GM18868 (cell line): ENCODE measurements at regions not wholly inside any gene's neighbourhood (a gene's known extent, or its start where the extent isn't known, plus 50 kb on each side); places are given as distances from the start of the nearest gene placed in this dataset.
"Not testable (repeated sequence)": the region's sequence is repeated elsewhere in the genome, so short reads cannot be mapped to it uniquely, and the experiment has no call there.

Source experiments
- ATAC-seq: cut with Tn5 transposase; IDR thresholded peaks from one replicate; pipeline ENCODE4 v1.9.1; 2021; ENCODE audit warnings: mild to moderate bottlenecking, moderate library complexity; ENCODE audit not compliant: unreplicated experiment

DNA sequence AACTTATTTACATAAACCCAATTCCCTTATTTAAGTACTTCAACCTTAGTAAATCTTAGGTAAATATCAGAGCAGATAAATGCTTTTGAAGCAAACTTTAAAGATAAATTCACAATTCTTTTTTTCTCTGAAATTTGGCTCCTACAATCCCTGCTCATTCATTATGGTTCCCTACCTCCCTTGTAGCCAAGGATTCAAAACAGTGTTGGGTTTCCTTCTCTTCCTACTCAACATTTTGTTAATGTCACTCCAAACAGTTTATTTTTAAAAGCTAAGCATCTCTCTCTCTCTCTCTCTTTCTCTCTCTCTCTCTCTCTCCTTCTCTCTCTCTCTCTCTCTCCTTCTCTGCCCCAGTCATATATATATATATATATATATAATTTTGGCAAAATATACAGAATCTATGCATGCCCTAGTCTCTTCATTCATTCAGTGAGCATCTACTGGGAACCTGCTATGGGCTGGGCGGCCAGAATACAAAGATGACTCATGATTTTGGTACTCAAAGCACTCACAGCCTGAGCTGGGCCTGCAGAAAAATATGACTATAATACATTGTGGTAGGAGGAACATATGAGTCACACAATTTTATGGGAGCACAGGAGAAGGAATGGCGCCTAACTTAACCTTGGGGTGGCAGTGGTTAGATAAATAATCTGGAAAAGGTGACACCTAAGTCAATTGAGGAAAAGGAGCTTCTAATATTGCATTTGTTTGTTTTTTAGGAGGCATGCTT, 123.7 kb upstream of the DHRS4 start:
- no peak for ATAC-seq

DNA sequence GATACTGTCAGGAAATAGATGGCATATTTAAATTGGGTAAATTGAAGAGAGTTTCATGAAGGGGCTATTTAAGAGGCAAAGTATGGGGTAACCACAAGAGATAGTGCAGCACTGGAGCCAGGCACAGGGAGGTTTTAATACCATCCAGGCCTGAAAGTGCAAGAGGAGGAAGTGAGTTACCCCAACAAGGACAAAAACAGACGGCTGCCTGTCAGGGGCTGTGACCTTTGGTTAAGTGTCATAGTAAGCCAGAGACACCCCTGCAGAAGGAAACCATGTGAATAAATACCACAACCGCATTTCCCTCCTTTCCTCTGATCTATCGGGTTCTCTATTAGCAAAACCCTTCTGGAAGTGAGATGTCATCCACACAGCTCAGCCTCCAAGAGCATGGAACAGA, 122.0 kb upstream of the DHRS4 start:
- no peak for ATAC-seq

DNA sequence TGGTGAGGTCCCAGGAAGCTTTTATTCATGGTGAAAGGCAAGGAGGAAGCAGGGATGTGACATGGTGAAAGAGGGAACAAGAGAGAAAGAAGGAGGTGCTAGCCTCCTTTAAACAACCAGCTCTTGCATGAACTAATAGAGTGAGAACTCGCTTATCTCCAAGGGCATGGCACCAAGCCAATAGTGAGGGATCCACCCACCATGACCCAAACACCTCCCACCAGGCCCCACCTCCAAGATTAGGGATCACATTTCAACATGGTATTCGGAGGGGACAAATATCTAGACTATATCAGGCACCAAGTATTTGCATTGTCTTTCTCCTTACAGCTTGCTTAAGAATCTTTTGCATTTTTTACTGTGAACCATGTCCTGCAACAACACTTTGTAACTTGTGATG, 91.9 kb upstream of the DHRS4 start:
- no peak for ATAC-seq

DNA sequence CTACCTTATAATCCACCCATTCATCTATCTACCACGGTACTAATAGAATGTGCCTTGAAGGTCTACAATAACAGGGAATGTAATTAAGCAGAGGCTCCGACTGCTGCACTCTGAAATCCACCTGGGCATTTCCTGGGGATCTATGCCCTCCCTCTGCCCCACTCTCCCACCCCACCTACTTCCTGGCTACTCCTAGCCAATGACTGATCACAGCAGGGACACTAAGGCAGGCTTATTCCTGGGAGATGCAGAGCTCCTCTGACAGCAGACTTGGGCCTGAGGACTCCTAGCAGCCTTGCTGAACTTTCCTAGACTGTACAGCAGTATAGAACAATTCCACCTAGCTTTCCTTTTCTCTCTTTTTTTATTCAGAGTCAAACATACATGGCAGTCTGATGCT, 91.1 kb upstream of the DHRS4 start:
- no peak for ATAC-seq

DNA sequence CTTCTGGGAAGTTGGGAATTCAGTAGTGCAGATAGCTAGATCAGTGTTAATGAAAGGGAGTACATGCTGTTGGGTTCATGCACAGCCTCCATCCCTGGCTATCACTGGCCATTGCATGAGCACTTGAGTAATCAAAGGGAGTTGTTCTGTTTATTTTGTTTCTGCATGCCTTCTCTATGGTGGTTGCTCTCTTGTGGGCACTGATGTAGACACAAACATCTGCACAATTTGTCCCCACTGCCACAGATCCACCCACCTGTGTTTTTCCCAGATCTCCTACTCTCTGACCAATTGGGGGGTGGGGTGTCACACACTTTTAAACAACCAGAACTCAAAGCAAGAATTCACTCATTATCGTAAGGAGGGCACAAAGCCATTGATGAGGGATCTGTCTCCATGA, 89.7 kb upstream of the DHRS4 start:
- no peak for ATAC-seq

DNA sequence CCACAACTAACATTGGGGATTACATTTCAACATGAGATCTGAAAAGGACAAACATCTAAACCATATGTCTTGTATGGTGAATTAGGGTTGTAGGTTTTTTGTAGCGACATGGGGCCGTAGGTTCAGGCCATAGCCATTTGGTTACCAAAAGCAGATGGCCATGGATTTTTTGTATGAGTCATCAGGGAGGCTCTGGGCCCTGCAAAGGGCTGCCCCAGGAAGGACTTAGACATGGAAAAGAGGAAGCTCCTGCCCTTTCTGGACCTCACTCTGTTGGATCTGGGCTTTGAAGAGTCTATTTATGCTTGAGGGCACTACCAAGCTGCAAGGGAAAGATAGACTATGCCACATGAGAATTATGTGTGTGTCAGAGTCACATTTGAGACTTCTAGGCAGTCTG, 89.3 kb upstream of the DHRS4 start:
- no peak for ATAC-seq

DNA sequence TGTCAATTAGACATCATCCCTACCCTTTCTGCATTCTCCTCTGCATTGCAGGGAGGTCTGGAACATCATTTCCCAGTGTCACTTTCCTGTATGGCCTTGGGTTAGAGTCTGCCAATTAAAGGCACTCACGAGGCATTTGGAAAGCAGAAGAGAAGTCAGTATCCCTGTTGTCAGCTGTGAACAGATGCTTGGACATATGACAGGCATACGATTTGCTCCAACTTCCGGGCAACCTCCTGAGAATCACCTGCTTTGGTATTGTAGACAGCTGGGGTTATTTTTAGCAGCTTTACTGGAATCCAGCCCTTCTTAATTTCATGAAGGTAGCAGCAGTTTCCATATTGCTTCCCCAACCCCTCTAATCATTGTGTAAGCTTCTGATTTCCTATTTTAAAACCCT, 88.7 kb upstream of the DHRS4 start:
- ATAC-seq, result no peak

DNA sequence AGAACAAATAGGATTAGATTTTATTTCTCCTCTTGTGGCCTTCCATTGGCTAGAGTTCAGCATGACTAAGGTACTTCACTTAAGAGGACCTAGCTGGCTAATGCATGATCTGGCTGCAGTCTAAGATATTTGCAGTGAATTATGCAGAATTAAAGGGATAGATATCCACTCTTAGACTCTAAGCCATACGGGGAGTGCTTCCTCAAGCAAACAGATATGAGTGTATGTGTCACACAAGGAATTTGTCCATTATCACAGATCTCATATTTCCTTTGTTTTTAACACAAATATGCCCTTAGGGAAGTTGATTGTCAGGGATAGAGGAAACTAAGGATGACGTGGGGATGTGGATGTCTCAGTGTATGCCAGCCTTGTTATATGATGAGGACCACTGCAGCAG, 88.1 kb upstream of the DHRS4 start:
- ATAC-seq, result no peak

DNA sequence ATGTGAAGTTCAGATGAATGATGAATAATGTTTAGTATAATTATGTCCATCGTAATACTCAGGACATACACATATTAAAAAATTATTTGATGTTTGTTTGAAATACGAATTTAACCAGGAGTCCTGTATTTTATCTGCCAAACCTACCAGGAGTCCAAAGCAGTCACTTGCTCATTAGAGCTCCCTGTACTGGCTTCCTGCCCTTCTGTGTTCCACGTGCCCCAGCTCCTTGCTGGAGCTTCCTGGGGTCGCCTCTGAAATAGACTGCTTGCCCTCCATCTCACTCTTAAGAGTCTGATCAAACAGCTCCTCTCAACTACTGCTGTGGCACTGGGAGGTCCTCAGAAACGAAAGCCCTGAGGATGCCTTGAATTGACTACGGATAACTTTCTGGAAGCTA, 87.3 kb upstream of the DHRS4 start:
- ATAC-seq, result no peak

DNA sequence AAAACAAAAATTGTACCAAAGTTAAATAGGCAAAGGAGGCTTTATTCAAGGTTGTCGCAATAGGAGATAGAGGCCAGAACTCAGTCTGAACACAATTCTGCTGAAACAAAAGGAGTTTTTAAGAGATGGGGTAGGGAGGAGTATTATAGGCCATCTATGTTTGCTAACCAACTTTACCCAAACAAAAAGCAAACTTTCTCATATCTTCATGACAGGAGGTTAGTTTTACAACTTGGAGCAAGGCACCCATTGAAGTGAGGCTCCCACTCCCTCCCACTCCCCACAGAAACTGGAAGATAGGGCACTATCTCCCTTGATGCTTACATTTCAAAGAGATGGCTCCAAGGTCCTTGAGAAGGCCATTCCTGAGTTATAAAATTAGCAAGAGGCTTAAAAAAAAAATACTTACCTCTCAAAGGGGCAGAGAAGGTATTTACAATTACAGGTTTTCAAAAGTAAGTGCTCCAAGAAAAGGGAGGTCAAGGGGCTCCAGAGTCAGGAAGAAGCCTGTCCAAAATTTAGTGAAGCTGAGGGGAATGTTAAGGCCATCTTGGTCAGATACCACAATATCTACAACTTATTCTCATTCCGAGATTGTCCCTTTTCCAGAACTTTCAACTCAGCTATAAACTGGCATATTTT, 84.4 kb upstream of the DHRS4 start:
- no peak for ATAC-seq

DNA sequence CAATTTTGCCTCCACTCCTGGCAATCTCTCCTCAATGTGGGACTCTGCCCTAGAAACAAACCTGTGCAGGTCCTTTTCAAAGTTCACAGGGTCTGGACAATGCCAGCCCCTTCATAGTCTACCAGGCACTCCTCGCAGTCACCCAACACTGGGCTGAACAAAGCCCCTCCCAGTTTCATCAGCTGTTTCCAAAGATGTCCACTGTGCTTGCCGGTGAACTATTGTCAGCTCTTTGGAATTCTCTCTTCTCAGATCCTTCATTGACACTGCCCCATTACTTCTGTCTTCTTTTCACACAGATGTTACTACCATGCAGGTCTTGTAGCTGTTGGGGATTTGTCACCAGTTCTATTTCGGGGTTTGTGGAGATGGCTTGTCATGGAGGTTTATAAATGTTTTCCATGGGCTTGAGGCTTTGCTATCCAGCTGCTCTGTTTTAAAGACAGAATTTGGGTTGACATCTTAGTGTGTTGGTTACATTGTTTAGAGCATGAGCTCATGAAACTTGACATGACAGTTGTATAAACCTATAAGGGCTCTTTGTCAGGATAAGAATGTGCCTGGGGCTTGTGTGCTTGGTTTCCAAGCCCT, 77.3 kb upstream of the DHRS4 start:
- ATAC-seq, result no peak

DNA sequence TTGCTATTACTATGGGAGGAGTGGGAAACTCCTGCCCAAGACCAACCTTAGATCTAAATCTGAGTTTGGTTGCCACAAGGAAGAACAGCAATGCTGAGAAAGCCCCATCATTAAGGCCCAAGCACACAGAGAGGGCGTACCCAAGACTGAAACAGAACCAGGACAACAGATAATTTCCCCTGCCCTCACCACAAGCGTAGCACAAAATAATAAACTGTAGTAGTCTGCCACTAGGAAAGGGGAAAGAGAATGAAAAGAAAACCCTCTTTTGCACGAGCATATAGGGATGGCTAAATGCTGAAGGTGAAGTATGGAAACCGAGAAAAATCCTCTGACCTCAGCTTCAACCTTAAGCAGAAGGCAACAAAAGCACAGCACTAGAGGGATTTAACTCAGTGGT, 76.5 kb upstream of the DHRS4 start:
- ATAC-seq, result peak; percentile 75

DNA sequence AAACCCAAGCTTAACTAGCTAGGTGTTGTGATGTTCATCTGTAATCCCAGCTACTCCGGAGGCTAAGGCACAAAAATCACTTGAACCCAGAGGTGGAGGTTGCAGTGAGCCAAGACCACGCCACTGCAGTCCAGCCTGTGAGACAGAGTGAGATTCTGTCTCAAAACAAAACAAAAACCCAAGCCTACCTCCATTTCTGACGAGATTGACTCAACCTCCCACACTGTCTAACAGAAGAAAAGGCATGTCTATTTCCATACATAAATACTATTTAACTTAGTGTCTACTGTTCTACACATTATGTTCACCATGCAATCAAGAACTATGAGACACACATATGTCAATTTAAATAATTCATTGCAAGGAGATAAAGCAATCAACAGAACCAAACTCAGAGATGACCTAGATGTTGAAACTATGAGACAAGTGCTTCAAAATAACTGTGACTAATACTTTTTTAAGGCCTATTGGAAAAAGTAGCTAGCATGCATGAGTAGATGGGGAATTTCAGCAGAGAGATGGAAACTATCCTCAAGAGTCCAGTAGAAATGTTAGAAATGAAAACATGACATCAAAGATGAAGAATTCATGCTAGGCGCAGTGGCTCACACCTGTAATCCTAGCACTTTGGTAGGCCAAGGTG, 75.9 kb upstream of the DHRS4 start:
- ATAC-seq, result peak; percentile 77

DNA sequence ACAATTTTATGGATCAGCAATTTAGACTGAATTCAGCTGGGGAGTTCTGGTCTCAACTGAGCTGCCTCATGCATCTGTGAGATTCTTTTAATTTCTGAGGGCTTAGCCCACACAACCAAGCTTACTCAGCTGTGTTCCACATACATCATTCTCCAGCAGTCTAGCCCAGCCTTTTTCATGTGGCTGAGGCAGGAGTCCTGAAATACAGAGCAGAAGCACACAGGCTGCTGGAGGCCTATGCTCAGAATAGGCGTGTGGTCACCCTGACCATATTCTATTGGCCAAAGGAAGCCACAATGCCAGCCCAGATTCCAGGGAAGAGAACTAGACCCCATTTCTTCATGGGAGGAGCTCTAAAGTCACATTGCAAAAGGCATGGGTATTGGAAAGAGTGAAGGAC, 72.3 kb upstream of the DHRS4 start:
- ATAC-seq, result no peak

DNA sequence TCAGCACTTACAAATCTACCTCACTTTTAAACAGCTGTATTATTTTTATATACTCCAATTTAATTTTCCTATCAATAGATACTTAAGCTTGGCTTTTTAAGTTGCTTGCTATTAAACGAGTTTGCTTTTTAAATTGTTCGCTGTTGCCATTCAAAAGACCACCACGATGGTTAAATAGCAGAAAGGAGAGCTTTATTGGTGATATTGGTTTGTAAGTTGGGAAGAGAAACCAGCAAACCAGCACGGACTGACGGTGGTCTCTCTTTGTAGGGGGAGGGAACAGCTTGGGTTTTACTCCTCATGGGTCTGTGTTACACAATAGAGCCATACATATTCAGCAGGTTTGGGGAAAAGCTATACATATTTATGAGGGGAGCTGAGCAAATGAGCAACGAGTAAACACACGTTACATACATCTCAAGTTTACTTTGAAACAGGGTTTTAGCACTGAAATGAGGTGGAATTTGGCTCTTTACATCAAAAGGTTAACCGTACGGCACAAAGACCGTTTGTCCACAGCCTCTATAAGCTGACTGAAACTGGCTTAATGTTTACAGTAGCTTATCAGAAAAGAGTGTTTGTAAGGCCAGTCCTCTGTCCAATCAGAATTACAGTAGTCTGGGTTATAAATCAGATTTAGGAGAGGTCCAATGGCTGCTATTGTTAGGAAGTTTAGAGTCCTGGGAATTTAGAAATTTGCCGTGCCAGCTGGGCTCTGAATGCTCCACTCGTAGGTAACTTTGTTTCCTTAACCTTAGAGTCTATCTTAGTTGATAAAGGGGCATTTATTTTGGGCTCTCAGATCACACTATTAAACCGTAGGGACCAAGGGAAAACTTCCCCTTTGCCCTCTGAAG, 69.7 kb upstream of the DHRS4 start:
- ATAC-seq, result no peak

DNA sequence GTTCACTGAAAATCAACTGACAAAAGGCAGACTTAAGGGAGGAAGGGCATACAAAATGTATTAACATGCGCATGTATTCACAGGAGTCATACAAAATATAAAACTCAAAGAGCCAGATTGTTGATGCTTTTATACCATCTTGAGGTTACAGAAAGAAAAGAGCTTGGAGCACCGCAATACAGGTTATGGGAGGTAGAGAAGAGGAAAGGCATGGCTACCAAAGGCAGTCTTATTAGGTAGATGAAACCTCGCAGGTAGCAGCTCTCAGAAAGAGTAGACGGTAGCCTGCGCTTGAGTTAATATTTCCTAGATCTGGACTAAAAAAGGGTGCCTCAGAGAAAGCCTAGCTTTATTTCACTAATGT, 69.0 kb upstream of the DHRS4 start:
- ATAC-seq, result no peak

DNA sequence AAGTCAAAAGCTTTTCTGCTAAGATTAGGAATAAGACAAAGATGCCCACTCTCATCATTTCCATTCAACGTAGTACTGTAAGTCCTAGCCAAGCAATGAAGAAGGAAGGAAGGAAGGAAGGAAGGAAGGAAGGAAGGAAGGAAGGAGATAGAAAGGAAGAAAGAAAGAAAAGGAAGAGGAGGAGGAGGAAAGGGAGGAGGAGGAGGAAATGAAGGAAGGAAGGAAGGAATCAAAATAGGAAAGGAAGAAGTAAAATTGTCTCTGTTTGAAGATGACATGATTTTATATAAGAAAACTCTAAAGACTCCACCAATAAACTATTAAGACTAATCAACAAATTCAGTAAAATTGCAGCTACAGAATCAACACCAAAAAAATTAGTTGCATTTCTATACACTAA, 66.0 kb upstream of the DHRS4 start:
- no peak for ATAC-seq

DNA sequence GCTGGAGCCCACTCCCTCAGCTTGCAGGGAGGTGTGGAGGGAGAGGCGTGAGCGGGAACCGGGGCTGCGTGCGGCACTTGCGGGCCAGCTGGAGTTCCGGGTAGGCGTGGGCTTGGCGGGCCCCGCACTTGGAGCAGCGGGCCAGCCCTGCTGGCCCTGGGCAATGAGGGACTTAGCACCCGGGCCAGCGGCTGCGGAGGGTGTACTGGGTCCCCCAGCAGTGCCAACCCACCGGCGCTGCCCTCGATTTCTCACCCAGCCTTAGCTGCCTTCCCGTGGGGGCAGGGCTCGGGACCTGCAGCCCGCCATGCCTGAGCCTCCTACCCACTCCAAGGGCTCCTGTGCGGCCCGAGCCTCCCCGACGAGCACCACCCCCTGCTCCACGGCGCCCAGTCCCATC, 61.9 kb upstream of the DHRS4 start:
- not testable (repeated sequence) for ATAC-seq

DNA sequence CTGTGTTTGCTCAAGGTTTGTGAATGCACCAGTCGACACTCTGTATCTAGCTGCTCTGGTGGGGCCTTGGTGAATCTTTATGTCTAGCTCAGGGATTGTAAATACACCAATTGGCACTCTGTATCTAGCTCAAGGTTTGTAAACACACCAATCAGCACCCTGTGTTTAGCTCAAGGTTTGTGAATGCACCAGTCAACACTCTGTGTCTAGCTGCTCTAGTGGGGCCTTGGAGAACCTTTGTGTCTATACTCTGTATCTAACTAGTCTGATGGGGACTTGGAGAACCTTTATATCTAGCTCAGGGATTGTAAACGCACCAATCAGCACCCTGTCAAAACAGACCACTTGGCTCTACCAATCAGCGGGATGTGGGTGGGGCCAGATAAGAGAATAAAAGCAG, 61.3 kb upstream of the DHRS4 start:
- ATAC-seq, result not testable (repeated sequence)

DNA sequence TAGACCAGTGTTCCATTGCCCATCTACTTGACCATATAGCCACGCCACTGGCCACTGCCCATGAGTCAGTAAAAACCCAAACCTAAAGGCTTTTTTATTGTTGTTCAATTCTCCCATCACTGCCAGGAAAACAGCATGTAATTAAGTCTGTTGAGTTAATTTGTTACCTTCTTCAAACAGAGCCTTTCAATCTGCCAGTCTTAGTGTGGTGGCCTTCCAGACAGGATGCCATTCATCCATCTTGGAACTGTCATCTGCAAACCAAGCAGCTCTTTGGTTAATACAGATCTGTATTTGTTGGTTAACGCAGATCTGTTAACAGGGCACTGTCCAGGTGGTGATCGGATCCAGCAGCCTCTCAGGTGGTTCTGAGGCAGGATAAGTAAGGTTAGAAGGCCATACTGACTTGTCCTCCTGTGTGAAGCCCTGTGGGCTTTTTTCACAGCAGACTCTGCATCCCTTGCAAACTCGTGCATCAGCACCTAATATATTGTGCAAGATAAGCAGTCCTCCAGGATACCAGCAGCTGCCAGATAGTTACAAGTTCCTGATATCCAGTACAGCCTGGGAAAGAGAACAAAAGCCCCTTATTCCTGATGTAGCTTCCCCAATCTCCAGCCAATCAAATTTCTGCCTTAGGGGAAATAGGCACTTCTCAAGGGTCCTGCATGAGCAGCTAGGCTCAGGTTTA, 59.1 kb upstream of the DHRS4 start:
- ATAC-seq, result no peak

DNA sequence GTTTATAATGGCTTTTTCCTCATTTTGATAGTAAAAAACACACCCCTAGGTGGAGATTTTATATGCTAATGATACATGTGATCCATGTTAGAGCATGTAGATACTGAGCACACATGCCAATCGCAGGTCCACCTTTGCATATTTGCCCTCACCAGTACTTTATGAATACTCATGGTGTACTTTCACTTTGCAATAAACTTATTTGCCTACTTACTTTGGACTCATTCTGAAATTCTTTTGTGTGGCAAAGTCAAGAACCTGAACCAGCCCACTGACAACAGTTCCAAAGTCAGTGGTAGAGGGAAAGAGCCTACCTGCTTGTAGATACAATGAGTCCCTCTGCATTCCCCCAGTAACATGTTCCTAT, 58.5 kb upstream of the DHRS4 start:
- no peak for ATAC-seq
